HS-5 (cell line): ENCODE measurements at regions not wholly inside any gene's neighbourhood (a gene's known extent, or its start where the extent isn't known, plus 50 kb on each side); places are given as distances from the start of the nearest gene placed in this dataset.

Experiments used
- DNase-seq: peaks from one replicate; pipeline ENCODE4 v3.0.0-alpha.2; 2012; ENCODE audit warnings: low read depth

- DNase-seq: no peak
Measured at GRCh38 chr13:24081387-24081786, 79.1 kb upstream of the SPATA13 start.

GRCh38 chr13:24083141-24083540, 77.4 kb upstream of the SPATA13 start:
- DNase-seq: no peak

- no peak for DNase-seq
Measured at GRCh38 chr13:24083722-24084421, 76.6 kb upstream of the SPATA13 start.

GRCh38 chr13:24085662-24086061, 74.9 kb upstream of the SPATA13 start:
- no peak for DNase-seq

- DNase-seq: no peak
Measured at GRCh38 chr13:24086642-24087041, 73.9 kb upstream of the SPATA13 start.

GRCh38 chr13:24087605-24088225, 72.8 kb upstream of the SPATA13 start:
- no peak for DNase-seq

GRCh38 chr13:24090049-24090448, 70.5 kb upstream of the SPATA13 start:
- no peak for DNase-seq

GRCh38 chr13:24091080-24091479, 69.4 kb upstream of the SPATA13 start:
- no peak for DNase-seq

GRCh38 chr13:24092108-24092507, 68.4 kb upstream of the SPATA13 start:
- DNase-seq: no peak

- no peak for DNase-seq
Measured at GRCh38 chr13:24093047-24093446, 67.5 kb upstream of the SPATA13 start.

GRCh38 chr13:24096659-24097058, 63.9 kb upstream of the SPATA13 start:
- no peak for DNase-seq

GRCh38 chr13:24097064-24097463, 63.5 kb upstream of the SPATA13 start:
- DNase-seq: no peak

GRCh38 chr13:24097667-24098066, 62.9 kb upstream of the SPATA13 start:
- no peak for DNase-seq

GRCh38 chr13:24099490-24099889, 61.0 kb upstream of the SPATA13 start:
- no peak for DNase-seq

- DNase-seq: no peak
Measured at GRCh38 chr13:24100188-24100587, 60.3 kb upstream of the SPATA13 start.

- DNase-seq: no peak
Measured at GRCh38 chr13:24103782-24104372, 56.6 kb upstream of the SPATA13 start.

- DNase-seq: no peak
Measured at GRCh38 chr13:24104723-24105122, 55.8 kb upstream of the SPATA13 start.

GRCh38 chr13:24106429-24106828, 54.1 kb upstream of the SPATA13 start:
- DNase-seq: no peak

GRCh38 chr13:24107955-24108614, 52.4 kb upstream of the SPATA13 start:
- DNase-seq: no peak

GRCh38 chr13:24108615-24108965, 51.9 kb upstream of the SPATA13 start:
- no peak for DNase-seq

GRCh38 chr13:24110011-24110410, 50.5 kb upstream of the SPATA13 start:
- DNase-seq: no peak
